Motor neuron (in vitro differentiated cells): ENCODE measurements at regions not wholly inside any gene's neighbourhood (a gene's known extent, or its start where the extent isn't known, plus 50 kb on each side); places are given as distances from the start of the nearest gene placed in this dataset.
"Not testable (repeated sequence)": the region's sequence is repeated elsewhere in the genome, so short reads cannot be mapped to it uniquely, and the experiment has no call there.

Experiments
- ATAC-seq, 8 experiments: fragments of 200-7000 bp; cut with Tn5 transposase; replicated peaks in 6 of 8; 2 replicates each; pipeline ENCODE4 v1.8.0; 2021; ENCODE audit warnings: mild to moderate bottlenecking in 8 of 8, moderate library complexity in 8 of 8
- H3K27ac ChIP-seq, 2 donors: fragments of 250-450 bp; sonication (Bioruptor Pico); 2 replicates each; pipeline ENCODE4 v1.9.0; 2021; ENCODE audit warnings: antibody characterized with exemption in 2 of 2, mild to moderate bottlenecking in 2 of 2, moderate library complexity in 1 of 2
- H3K4me1 ChIP-seq, 2 donors: fragments of 250-450 bp; sonication (Bioruptor Pico); replicated peaks in 1 of 2; 2 replicates each; pipeline ENCODE4 v1.6.1; 2021; ENCODE audit warnings: antibody characterized with exemption in 2 of 2, mild to moderate bottlenecking in 2 of 2, moderate library complexity in 1 of 2
- H3K4me3 ChIP-seq, 5 donors: fragments of 250-450 bp; sonication (Bioruptor Pico); 2 replicates each; pipeline ENCODE4 v1.9.0; 2021; ENCODE audit warnings: antibody characterized with exemption in 5 of 5, mild to moderate bottlenecking in 5 of 5, moderate library complexity in 4 of 5
- WGBS, 10 experiments: fragments of 450-650 bp; shearing (Covaris generic); methylation state at CpG; one replicate each; pipeline ENCODE4 v1.0.0; 2022; 5-methylcytosine and 5-hydroxymethylcytosine counted together
- in situ Hi-C, 9 experiments: fragments of 400-800 bp; cut with MboI; loops; one replicate each; pipeline ENCODE4 v1.15.0; 2021; ENCODE audit warnings: low sequenced_read_pairs in 9 of 9, low pct_unique_long_range_greater_than_20kb in 2 of 9; ENCODE audit not compliant: unreplicated experiment in 9 of 9

DNA sequence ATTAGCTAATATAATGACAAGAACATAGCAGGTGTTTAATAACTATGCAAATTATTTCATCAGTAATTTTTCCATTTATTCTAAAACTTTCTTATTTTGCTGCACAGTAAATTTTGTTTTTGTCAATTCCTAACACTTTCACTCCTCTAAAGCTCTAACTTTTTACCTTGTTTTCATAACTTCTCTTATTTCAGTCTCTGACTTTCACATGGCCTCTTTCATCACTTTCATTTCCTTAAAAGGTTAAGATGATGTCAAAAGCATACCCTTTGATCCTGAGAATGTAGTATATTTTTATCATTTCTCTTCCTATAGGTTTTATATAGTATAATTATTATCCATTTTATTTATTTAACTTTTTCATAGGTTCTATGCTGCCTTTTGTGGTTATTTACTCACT, 1325.8 kb upstream of the ALCAM start:
- ATAC-seq = no peak
- Histone ChIP-seq H3K4me1 (no peaks in the 10 kb centered on the region), H3K27ac (no peak overlapping the region), H3K4me3 (no peak overlapping the region)
- in situ Hi-C loops = no loop called here

GRCh38 chr3:104043001-104043543, 1323.6 kb upstream of the ALCAM start:
- 33 to 100% (median 98%) methylated on average over 1 to 3 of the region's 5 CpGs; no CpG with 5 or more reads in 4 of the 10 experiments for WGBS, 10 experiments
- H3K4me3 ChIP-seq, H3K4me1 ChIP-seq, in situ Hi-C loops, ATAC-seq, H3K27ac ChIP-seq: not testable (repeated sequence)

GRCh38 chr3:104044002-104044401, 1322.7 kb upstream of the ALCAM start:
- Histone ChIP-seq H3K4me1 (no peaks in the 10 kb centered on the region), H3K4me3 (no peak overlapping the region), H3K27ac (no peak overlapping the region)
- in situ Hi-C loops = no loop called here
- ATAC-seq = no peak
- 0 to 100% (median 67%) methylated on average over 1 of the region's 1 CpG; no CpG with 5 or more reads in 3 of the 10 experiments for WGBS, 10 experiments

GRCh38 chr3:104066658-104067057, 1300.1 kb upstream of the ALCAM start:
- peak; percentile 20 to 100 (median 68) for ATAC-seq
- WGBS, 10 experiments = 21 to 87% (median 67%) methylated on average over 2 of the region's 2 CpGs
- Histone ChIP-seq H3K4me1 (no peaks in the 10 kb centered on the region), H3K4me3 (no peak overlapping the region), H3K27ac (no peak overlapping the region)
- in situ Hi-C loops = no loop called here

- ATAC-seq = no peak
- in situ Hi-C loops = no loop called here
- WGBS, 10 experiments = 19 to 86% (median 67%) methylated on average over 3 of the region's 3 CpGs; no CpG with 5 or more reads in 1 of the 10 experiments
- no peak overlapping the region for H3K4me3 ChIP-seq
- H3K27ac ChIP-seq = no peak overlapping the region
- H3K4me1 ChIP-seq = no peaks in the 10 kb centered on the region
Measured at GRCh38 chr3:104069114-104069513, 1297.6 kb upstream of the ALCAM start.

DNA sequence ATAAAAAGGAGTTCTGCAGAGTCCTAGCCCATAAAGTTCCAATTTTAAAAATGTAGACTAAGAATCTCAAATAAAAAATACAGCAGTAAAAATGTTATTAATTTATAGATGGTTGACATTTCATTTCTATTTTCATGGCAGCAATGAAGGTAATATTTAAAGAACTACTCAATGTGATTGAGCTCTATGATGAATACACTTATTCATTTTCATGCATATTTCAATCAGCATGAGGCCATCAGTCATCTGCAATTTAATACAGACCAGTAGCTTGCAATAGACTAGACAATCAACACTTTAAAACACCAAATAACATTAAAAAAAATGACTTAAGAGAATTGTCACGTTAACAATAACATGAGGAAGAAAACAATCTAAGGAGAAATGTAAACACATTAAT, 1295.8 kb upstream of the ALCAM start:
- Histone ChIP-seq H3K4me3 (no peak overlapping the region), H3K27ac (no peak overlapping the region), H3K4me1 (no peaks in the 10 kb centered on the region)
- in situ Hi-C loops = no loop called here
- WGBS, 10 experiments = 0 to 86% (median 67%) methylated on average over 1 of the region's 1 CpG; no CpG with 5 or more reads in 1 of the 10 experiments
- ATAC-seq = no peak

DNA sequence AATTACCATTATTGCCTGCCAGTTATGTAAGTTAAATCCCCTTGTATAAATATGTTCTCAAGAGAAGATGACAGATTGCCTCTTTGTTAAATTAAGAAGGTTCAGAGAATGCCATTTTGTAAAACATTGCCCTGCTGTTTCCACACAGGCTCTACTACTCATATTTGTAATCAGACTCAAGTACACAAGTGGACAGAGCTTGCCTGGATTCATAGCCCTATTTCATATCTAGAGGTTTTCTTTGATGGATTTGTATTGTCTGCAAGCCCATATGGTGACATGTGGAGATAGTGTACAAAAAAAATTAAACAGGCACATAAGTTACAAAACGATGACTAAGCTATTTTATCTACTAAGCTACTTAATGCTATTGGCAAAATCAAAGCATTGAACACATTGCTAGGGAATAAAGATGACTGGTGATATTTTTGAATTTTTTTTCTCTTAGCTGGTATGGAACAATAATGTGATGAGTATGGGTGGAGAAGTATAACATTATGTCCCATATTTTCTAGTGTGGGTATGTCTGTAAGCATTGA, 1286.6 kb upstream of the ALCAM start:
- no peak overlapping the region for H3K27ac ChIP-seq
- H3K4me1 ChIP-seq = peaks cover 0 to 4% of the 10 kb centered on the region in 2 donors
- 0 to 89% (median 63%) methylated on average over 1 of the region's 1 CpG; no CpG with 5 or more reads in 1 of the 10 experiments for WGBS, 10 experiments
- H3K4me3 ChIP-seq = no peak overlapping the region
- in situ Hi-C loops = no loop called here
- ATAC-seq = peak in 5 of 8 experiments; percentile 45 to 95 (median 60)

- no peak overlapping the region for H3K27ac ChIP-seq
- no peak for ATAC-seq
- no peaks in the 10 kb centered on the region for H3K4me1 ChIP-seq
- in situ Hi-C loops = no loop called here
- no peak overlapping the region for H3K4me3 ChIP-seq
Measured at GRCh38 chr3:104088738-104089137, 1278.0 kb upstream of the ALCAM start.

- in situ Hi-C loops = not testable (repeated sequence)
- WGBS, 10 experiments = 0 to 90% (median 82%) methylated on average over 1 to 3 of the region's 3 CpGs; no CpG with 5 or more reads in 5 of the 10 experiments
Measured at GRCh38 chr3:104089987-104090386, 1276.7 kb upstream of the ALCAM start.

GRCh38 chr3:104101736-104102135, 1265.0 kb upstream of the ALCAM start:
- Histone ChIP-seq H3K27ac (no peak overlapping the region), H3K4me3 (no peak overlapping the region), H3K4me1 (peaks cover 0 to 7% of the 10 kb centered on the region in 2 donors)
- ATAC-seq = peak in 2 of 8 experiments; percentile 13 to 36
- WGBS, 10 experiments = 0 to 100% (median 51%) methylated on average over 1 of the region's 1 CpG; no CpG with 5 or more reads in 2 of the 10 experiments
- in situ Hi-C loops = no loop called here

More at GRCh38 chr3:104089987-104090386, 1276.7 kb upstream of the ALCAM start:
- H3K27ac ChIP-seq, H3K4me3 ChIP-seq, H3K4me1 ChIP-seq, ATAC-seq: not testable (repeated sequence)

DNA sequence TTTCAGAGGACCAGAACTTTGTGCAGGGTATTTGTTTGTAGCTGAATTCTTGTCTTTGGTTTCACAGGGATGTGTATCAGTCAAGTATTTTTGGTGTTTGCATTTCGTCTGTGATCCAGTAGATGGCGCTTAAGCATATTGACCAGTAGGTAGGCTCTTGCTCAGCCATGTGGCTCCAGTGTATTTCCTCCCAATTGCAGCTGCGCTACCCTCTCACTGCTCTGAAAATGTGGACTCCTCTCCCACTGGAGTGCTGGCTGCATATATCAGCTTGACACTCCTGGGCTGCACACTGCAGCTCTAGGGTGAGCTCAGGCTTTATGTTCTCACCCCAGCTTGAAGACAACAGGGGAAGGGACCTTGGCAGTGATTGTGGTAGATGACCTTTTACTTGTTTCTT, 1264.3 kb upstream of the ALCAM start:
- Histone ChIP-seq H3K4me1 (peaks cover 0 to 7% of the 10 kb centered on the region in 2 donors), H3K4me3 (no peak overlapping the region), H3K27ac (no peak overlapping the region)
- peak; percentile 16 to 95 (median 70) for ATAC-seq
- in situ Hi-C loops = no loop called here
- WGBS, 10 experiments = 0 to 42% (median 23%) methylated on average over 1 to 3 of the region's 3 CpGs; no CpG with 5 or more reads in 4 of the 10 experiments

- 11 to 50% (median 37%) methylated on average over 3 of the region's 3 CpGs; no CpG with 5 or more reads in 1 of the 10 experiments for WGBS, 10 experiments
- peak in 5 of 8 experiments; percentile 12 to 56 (median 48) for ATAC-seq
- Histone ChIP-seq H3K4me1 (peaks cover 0 to 7% of the 10 kb centered on the region in 2 donors), H3K27ac (no peak overlapping the region), H3K4me3 (no peak overlapping the region)
- in situ Hi-C loops = no loop called here
Measured at GRCh38 chr3:104106276-104106675, 1260.4 kb upstream of the ALCAM start.

GRCh38 chr3:104108522-104108921, 1258.2 kb upstream of the ALCAM start:
- in situ Hi-C loops = no loop called here
- Histone ChIP-seq H3K4me1 (peaks cover 0 to 7% of the 10 kb centered on the region in 2 donors), H3K27ac (no peak overlapping the region), H3K4me3 (no peak overlapping the region)
- no peak for ATAC-seq
- 4 to 100% (median 62%) methylated on average over 1 to 2 of the region's 2 CpGs; no CpG with 5 or more reads in 2 of the 10 experiments for WGBS, 10 experiments

GRCh38 chr3:104126463-104126862, 1240.2 kb upstream of the ALCAM start:
- ATAC-seq = no peak
- WGBS, 10 experiments = 29 to 100% (median 84%) methylated on average over 1 to 3 of the region's 4 CpGs; no CpG with 5 or more reads in 5 of the 10 experiments

More at GRCh38 chr3:104126463-104126862, 1240.2 kb upstream of the ALCAM start:
- H3K4me1 ChIP-seq = no peaks in the 10 kb centered on the region
- in situ Hi-C loops = no loop called here
- H3K4me3 ChIP-seq = no peak overlapping the region
- no peak overlapping the region for H3K27ac ChIP-seq
